Activated T-cell treated with anti-CD3 and anti-CD28 coated beads, Interleukin-2, amount 50 U/mL, for 1 hour (primary cell): ENCODE measurements at regions not wholly inside any gene's neighbourhood (a gene's known extent, or its start where the extent isn't known, plus 50 kb on each side); places are given as distances from the start of the nearest gene placed in this dataset.

Experiments
- DNase-seq: peaks from one replicate; pipeline ENCODE4 v3.0.0-alpha.2; 2020

DNA sequence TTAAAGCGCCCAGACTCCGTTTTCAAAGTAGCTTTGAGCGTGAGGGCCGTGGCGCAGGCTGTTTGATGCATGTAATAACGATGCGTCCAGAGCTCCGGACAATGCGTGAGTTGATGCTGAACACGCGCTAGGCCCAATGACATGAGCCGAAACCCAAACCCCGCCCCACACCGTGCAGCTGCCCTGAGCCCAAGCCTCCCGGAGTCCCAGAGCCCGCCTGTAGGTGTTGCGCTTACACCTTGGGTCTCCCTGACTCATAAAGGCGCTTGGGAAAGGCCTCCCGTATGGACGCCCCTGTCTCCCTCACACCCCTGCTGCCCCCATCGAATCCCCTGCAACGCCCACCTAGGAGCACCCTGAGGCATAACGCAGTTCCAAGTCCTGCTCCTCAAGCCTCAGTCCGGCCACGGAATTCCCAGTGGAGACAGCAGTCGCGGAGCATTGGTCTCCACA is 87.6 kb downstream of the ERMARD start:
- DNase-seq: no peak

DNA sequence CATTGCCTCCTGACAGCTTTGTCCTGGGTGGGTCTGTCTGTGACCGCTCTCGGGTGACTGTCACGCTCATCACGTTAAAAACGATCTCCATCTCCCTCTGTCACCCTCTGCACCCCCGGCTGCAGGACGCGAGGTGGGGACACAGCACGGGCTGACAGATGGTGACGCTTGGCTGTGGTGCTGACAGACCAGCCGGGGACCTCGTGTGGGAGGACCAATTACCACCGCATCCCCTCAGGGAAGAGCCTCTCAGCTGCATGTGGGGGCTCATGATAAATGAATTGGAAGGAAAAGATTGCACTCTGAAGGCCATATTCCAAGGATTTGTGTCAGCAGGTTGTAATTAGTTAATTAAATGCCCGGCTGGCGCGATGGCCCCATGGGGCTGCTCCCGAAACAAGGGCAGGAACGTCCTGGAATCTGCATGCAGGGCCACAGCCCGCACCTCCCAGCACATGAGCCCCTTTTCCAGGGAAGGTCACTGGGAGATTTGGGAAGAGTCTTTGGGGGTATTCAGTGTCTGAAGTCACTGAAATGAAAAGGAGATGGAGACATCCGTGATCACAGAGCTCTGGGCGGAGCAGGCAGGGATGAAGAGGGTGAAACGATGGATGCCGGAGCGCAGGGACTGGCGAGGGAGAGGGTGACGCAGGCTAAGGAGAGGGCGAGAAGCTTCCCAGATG is 87.1 kb downstream of the ERMARD start:
- DNase-seq: no peak

DNA sequence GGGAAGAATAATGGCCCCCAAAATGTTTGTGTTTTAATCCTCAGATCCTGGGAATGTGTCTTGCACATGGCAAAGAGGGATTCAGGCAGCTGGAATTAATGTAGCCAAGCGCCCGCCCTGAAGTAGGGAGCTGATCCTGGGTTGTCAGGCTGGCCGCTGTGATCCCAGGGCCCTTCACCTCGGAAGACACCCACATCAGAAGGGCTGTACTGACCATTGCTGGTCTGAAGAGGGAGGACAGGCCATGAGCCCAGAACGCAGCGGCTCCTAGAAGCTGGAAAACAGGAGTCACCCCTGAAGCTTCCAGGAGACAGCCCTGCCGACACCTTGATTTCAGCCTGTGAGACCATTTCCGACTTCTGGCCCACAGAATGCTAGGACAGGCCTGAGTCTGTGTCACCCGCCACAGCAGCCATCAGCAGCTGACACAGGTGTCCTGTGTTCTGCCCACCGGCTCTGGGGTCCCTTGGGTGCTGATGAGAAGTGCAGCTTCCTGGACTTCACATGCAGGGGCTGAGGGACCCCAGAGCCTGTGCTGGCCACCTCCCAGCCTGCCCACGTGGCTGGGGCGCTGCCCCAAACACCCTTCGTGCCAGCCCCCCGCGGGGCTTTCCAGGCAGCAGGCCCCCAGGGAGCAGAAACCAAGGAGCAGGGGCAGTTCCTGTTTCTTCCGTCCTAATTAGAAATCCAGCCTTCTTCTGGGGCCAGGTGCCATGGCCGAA is 86.3 kb downstream of the ERMARD start:
- DNase-seq: no peak

DNA sequence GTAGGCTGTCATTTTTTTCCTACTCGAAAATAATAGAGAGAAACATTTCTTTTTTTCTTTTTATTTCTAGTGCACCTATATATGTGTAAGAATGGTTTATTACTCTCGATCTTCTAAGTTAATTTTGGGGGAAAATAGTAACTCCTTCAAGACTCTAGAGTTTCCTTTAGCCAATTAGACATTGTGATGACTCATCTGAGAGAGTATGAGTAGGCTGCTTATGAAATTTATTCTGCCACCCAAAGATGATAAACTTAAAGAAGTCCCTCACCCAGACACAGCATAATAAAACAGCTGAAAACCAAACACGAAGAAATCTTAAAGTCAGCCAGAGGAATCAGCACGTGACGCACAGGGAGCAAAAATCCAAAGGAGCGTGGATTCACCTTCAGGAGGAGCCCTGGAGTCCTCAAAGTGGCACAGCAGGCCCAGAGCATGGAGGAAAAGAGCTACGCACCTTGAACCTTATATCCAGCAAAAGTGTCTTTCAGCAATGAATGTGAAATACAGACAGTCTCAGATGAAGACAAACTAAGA is 81.9 kb downstream of the ERMARD start:
- DNase-seq: no peak

DNA sequence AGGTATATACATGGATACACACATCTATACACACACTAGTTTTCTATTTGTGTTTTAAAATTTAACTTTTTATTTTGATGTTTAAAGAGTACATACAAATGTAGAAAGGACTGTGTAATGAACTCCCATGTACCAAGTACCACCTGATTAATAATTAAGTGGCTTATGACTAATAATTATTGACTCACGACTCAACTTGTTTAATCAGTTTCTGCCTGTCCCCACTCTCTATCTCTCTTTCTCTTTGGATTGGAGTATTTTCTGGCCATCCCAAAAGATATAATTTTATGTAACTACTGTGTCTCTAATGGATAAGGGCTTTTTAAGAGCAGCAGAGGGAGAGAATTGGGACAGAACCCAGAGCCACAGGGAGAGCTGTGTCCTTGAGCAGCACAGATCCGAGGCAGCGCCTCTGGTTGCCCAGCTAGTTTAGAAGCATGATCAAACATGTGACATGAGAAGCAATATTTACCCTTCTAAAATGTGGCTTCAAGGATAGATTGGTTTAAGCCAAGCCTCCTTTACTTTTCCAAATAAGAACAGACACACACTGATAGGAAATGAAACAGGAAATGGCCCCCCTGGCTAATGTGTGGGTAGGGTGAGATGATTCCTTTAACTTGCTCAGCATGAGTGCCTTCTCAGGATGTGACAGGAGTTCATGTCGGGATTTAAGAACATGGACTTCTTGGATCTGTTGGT is 81.0 kb downstream of the ERMARD start:
- DNase-seq: no peak

DNA sequence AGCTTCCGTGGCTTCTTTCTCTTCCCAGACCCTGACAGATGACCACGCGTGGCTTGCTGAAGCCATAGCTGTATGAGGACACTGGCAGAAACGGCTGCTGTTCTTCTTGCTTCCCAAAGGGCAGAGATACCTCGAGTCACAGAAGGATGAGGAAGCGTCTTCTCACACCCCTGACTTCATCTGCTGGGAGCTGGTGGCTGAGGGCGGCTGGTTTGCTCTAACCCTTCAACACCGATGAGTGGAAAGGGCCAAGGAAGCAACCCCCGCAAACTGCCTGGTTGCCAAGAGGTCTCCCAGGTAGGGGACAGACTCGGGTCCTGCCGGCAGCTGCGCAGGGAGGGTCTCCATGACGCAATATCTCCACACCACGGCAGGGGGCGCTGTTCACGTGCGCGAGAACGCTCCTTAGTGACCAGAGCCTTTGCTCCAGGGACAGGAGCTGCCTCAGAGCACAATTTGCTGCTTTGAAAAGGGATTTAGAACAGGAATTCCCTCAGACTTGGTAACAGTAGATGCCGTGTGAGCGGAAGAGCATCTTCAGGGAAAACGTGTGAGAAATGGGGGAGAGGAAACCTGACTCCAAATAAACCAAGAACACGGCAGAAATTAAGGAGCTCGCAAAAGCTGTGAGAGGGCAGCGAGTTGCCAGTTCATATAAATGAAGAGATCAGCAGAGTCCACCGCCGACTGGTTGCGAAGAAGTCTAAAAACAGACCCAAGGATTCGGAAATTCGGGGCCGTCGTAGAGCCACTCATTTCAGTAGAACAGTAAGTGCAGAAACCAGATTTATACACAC is 80.2 kb downstream of the ERMARD start:
- peak; percentile 73 for DNase-seq
